Lung (tissue), 11 donors: ENCODE measurements at regions not wholly inside any gene's neighbourhood (a gene's known extent, or its start where the extent isn't known, plus 50 kb on each side); places are given as distances from the start of the nearest gene placed in this dataset.

Experiments
- ATAC-seq: fragments of 200-7000 bp; cut with Tn5 transposase; one replicate; pipeline ENCODE4 v1.9.1; 2020; ENCODE audit warnings: moderate number of reproducible peaks; ENCODE audit not compliant: insufficient read depth, low FRiP score
- DNase-seq, 3 donors: peaks; one replicate each; pipeline ENCODE4 v3.0.0-alpha.2; 2013 to 2017
- H3K27ac ChIP-seq, 2 donors: one replicate each; pipeline ENCODE4 v1.5.1; 2013; ENCODE audit warnings: mild to moderate bottlenecking in 2 of 2, moderate library complexity in 2 of 2, control low read depth in 1 of 2, inconsistent platforms in 1 of 2, low read depth in 1 of 2, low read length in 1 of 2
- H3K27me3 ChIP-seq, 3 donors: one replicate each; pipeline ENCODE4 v1.5.1; 2013; ENCODE audit warnings: low read length in 2 of 3; ENCODE audit not compliant: control insufficient read depth in 3 of 3, insufficient read depth in 3 of 3
- H3K36me3 ChIP-seq, 4 donors: one replicate each; pipeline ENCODE4 v1.5.1; 2013; ENCODE audit warnings: low read length in 4 of 4, mild to moderate bottlenecking in 1 of 4, moderate library complexity in 1 of 4; ENCODE audit not compliant: control insufficient read depth in 4 of 4, insufficient read depth in 4 of 4
- H3K4me1 ChIP-seq, 5 donors: one replicate each; pipeline ENCODE4 v1.5.1; 2013; ENCODE audit warnings: low read length in 5 of 5, mild to moderate bottlenecking in 2 of 5, moderate library complexity in 1 of 5; ENCODE audit not compliant: control insufficient read depth in 5 of 5, insufficient read depth in 5 of 5
- H3K4me3 ChIP-seq: one replicate; pipeline ENCODE4 v1.5.1; 2013; ENCODE audit warnings: mild to moderate bottlenecking, control low read depth, moderate library complexity
- H3K9ac ChIP-seq, 2 donors: one replicate each; pipeline ENCODE4 v1.5.1; 2013; ENCODE audit warnings: low read length in 2 of 2, control low read depth in 1 of 2; ENCODE audit not compliant: insufficient read depth in 1 of 2
- H3K9me3 ChIP-seq, 4 donors: one replicate each; pipeline ENCODE4 v1.5.1; 2013; ENCODE audit warnings: low read length in 3 of 4, mild to moderate bottlenecking in 1 of 4, moderate library complexity in 1 of 4; ENCODE audit not compliant: control insufficient read depth in 4 of 4, insufficient read depth in 3 of 4
- WGBS, 2 donors: extraction: QIAGEN DNeasy Blood & Tissue Kit; methylation state at CpG; one replicate each; pipeline ENCODE4 v1.1.7; 2013; 5-methylcytosine and 5-hydroxymethylcytosine counted together
- TF ChIP-seq, protein P1 (sequence below): IDR thresholded peaks from 2 replicates; pipeline ENCODE4 v1.5.1; 2012; ENCODE audit warnings: mild to moderate bottlenecking; ENCODE audit errors: control extremely low read depth, extremely low read depth
- donor health status: control.
- donor health status: control.
- donor health status: Bipolar disorder and iron deficiency.
- donor health status: healthy.
- donor health status: DM: yes; HTN: yes; CAD: no.

DNA sequence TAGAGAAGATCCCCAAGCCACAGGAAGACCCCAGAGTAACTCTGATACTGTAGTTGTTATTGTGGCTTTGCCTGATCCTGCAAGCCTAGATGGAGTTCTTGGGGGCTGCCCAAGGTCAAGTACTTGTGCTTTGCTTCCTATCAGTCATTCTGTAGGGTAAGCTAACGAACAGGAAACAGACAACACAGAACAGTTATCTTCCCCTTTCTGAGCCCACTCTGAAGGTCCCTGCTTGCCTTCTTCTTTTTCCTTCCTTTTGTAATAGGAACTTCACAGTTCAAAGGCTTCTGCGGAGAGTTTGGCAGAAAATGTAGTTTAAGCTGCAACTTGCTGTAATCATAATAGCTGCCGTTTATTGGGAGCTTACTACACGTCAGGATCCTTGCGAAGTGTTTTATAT is 494.1 kb upstream of the ERCC4 start:
- TF ChIP-seq, protein P1, sequence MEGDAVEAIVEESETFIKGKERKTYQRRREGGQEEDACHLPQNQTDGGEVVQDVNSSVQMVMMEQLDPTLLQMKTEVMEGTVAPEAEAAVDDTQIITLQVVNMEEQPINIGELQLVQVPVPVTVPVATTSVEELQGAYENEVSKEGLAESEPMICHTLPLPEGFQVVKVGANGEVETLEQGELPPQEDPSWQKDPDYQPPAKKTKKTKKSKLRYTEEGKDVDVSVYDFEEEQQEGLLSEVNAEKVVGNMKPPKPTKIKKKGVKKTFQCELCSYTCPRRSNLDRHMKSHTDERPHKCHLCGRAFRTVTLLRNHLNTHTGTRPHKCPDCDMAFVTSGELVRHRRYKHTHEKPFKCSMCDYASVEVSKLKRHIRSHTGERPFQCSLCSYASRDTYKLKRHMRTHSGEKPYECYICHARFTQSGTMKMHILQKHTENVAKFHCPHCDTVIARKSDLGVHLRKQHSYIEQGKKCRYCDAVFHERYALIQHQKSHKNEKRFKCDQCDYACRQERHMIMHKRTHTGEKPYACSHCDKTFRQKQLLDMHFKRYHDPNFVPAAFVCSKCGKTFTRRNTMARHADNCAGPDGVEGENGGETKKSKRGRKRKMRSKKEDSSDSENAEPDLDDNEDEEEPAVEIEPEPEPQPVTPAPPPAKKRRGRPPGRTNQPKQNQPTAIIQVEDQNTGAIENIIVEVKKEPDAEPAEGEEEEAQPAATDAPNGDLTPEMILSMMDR, result no peak
- Histone ChIP-seq H3K4me3 (no peak overlapping the region), H3K9ac (no peak overlapping the region), H3K9me3 (peaks cover 0 to 4% (median 1%) of the 10 kb centered on the region in 4 donors), H3K27me3 (no peaks in the 10 kb centered on the region), H3K4me1 (no peaks in the 10 kb centered on the region), H3K27ac (no peak overlapping the region), H3K36me3 (no peaks in the 10 kb centered on the region)
- DNase-seq, result no peak
- no peak for ATAC-seq
- 14 to 40% methylated on average over 5 of the region's 5 CpGs for WGBS, 2 donors

DNA sequence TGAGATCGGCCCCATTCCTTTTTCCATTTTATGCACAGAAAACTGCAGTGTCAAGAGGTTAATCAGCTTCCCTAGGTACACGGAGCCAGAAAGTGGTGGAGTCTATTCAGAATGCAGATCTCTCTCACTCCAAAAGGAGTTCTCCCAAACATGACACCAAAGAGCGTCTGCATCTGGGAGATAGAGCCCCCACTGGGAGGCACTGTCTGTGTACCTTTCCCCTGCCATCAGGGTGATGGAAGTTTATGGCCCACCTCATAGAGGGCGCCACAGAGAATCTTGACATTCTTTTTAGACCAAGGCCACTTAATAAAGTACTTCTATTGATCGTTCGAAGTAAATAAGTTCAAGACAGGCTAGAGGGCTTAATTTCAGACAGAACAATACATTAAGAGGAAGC is 493.7 kb upstream of the ERCC4 start:
- no peaks in the 10 kb centered on the region for H3K4me1 ChIP-seq
- DNase-seq (no peak), ATAC-seq (no peak)
- no peak overlapping the region for H3K4me3 ChIP-seq
- no peaks in the 10 kb centered on the region for H3K27me3 ChIP-seq
- no peak overlapping the region for H3K9ac ChIP-seq
- H3K36me3 ChIP-seq, result no peaks in the 10 kb centered on the region
- peaks cover 0 to 4% (median 1%) of the 10 kb centered on the region in 4 donors for H3K9me3 ChIP-seq
- no peak overlapping the region for H3K27ac ChIP-seq
- TF ChIP-seq, protein P1, result no peak
- 47 to 56% methylated on average over 6 of the region's 6 CpGs for WGBS, 2 donors

DNA sequence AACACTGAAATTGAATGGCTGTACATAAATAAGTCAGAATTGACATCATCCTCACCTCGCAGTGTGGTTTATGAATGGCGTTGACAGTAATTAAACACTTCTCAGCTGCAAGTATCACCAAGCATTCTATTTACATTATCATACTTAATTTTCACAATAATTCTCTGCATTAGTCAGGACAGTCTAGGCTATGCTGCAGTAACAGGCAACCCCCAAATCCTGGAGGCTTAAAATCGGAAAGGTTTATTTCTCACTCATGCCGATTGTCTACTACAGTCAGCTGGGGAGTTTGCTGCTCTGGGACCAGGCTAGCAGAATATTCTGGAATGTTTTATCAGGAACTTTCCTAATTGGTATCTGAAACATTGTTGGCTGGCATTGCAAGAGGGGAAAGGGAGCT is 493.2 kb upstream of the ERCC4 start:
- TF ChIP-seq, protein P1, result no peak
- Histone ChIP-seq H3K36me3 (no peaks in the 10 kb centered on the region), H3K4me3 (no peak overlapping the region), H3K9me3 (peaks cover 0 to 4% (median 1%) of the 10 kb centered on the region in 4 donors), H3K4me1 (no peaks in the 10 kb centered on the region), H3K27ac (no peak overlapping the region), H3K9ac (no peak overlapping the region), H3K27me3 (no peaks in the 10 kb centered on the region)
- 91 to 93% methylated on average over 4 of the region's 4 CpGs for WGBS, 2 donors
- DNase-seq (no peak), ATAC-seq (no peak)

DNA sequence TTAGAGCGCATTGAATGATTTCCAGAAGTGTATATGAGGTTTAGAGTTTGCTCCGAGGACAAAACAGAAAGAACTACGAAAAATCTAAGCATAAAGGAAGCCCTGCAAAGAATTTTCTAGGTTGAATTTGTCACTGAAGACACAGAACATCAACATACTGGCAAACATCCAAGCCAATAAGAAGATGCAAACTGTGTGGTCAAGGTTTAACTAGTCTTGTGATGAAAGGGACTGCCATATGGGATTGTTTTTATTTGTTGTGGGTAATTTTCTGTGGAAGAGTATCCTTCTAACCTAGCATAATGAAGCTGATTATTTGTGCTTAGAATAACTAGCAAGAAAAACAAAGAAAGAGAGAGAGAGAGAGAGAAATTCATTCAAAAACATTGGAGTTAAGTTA is 492.0 kb upstream of the ERCC4 start:
- Histone ChIP-seq H3K4me1 (no peaks in the 10 kb centered on the region), H3K27me3 (no peaks in the 10 kb centered on the region), H3K9me3 (peaks cover 0 to 4% (median 1%) of the 10 kb centered on the region in 4 donors), H3K36me3 (no peaks in the 10 kb centered on the region), H3K4me3 (no peak overlapping the region), H3K9ac (no peak overlapping the region), H3K27ac (no peak overlapping the region)
- DNase-seq, result no peak
- no peak for ATAC-seq
- TF ChIP-seq, protein P1, result no peak
- 67 to 72% methylated on average over 3 of the region's 3 CpGs for WGBS, 2 donors
